Loucy (cell line): ENCODE measurements at regions not wholly inside any gene's neighbourhood (a gene's known extent, or its start where the extent isn't known, plus 50 kb on each side); places are given as distances from the start of the nearest gene placed in this dataset.

Experiments used
- EZH2phosphoT487 ChIP-seq: fragments of 200-600 bp; IDR thresholded peaks from 2 replicates; pipeline ENCODE4 v1.6.1; 2018; ENCODE audit warnings: antibody characterized with exemption, mild to moderate bottlenecking, moderate library complexity, borderline replicate concordance
- TF ChIP-seq, protein P1 (sequence below): fragments of 200-600 bp; sonication (generic); conservative IDR thresholded peaks from 2 replicates; pipeline ENCODE4 v1.5.1; 2014; ENCODE audit warnings: mild to moderate bottlenecking, antibody characterized with exemption, low read length

DNA sequence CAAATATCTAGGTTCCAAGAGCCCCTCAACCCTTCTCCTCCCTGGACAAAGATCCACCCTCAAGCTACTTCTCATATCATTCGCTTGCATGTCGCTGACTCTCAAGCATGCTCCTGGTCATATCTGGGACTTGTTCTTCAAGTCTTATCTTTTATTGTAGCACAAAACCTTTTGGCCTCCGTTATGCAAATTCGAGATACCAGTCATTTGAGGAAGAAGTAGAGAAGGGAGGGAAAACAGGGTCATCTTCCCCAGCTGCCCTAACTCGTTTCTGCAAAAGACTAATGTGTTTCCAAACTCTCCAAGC lies 63.8 kb upstream of the ETS2 start:
- TF ChIP-seq, protein P1, sequence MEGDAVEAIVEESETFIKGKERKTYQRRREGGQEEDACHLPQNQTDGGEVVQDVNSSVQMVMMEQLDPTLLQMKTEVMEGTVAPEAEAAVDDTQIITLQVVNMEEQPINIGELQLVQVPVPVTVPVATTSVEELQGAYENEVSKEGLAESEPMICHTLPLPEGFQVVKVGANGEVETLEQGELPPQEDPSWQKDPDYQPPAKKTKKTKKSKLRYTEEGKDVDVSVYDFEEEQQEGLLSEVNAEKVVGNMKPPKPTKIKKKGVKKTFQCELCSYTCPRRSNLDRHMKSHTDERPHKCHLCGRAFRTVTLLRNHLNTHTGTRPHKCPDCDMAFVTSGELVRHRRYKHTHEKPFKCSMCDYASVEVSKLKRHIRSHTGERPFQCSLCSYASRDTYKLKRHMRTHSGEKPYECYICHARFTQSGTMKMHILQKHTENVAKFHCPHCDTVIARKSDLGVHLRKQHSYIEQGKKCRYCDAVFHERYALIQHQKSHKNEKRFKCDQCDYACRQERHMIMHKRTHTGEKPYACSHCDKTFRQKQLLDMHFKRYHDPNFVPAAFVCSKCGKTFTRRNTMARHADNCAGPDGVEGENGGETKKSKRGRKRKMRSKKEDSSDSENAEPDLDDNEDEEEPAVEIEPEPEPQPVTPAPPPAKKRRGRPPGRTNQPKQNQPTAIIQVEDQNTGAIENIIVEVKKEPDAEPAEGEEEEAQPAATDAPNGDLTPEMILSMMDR = no peak
- no peak for TF ChIP-seq EZH2phosphoT487
